Hindlimb muscle (tissue), 1 donor: ENCODE measurements at regions not wholly inside any gene's neighbourhood (a gene's known extent, or its start where the extent isn't known, plus 50 kb on each side); places are given as distances from the start of the nearest gene placed in this dataset.
"Not testable (repeated sequence)": the region's sequence is repeated elsewhere in the genome, so short reads cannot be mapped to it uniquely, and the experiment has no call there.

Experiments used
- DNase-seq: peaks from one replicate; pipeline ENCODE4 v3.0.0-alpha.2; 2013

DNA sequence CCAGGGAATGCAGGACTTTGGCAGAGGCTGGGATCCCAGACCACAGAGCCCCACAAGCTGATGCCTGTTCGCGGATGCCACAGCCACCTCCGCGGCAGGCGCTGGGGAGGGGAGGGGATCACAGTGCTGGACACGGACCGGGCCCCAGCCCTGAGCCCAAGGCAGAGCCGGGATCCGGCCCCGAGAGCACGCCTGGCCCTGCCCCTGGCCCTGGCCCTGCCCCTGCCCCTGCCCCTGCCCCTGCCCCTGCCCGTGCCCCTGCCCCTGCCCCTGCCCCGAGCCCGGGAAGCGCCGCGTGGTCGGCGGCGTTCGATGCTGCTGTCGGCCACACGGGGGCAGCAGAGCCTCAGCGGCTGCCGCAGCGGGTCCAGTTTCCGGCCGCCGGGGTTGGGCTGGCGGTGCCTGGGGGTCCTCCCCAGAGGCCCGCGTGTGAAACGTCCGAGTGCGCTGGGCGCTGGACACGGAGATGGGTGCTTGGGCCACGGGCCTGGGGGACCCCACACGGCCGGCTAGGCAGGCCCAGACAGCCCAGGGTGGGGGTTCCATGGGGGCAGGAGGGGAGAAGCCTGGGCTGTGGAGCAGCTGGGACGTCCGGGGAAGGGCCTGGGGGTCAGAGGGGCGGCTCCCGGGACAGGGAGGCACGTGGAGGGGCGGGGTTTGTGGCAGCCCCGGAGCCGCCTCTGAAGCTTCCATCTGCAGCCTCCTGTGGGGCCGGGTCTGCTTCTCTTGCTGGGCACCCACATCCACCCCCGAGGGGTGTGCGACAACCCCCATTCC lies 153.8 kb downstream of the TMEM121 start:
- not testable (repeated sequence) for DNase-seq

DNA sequence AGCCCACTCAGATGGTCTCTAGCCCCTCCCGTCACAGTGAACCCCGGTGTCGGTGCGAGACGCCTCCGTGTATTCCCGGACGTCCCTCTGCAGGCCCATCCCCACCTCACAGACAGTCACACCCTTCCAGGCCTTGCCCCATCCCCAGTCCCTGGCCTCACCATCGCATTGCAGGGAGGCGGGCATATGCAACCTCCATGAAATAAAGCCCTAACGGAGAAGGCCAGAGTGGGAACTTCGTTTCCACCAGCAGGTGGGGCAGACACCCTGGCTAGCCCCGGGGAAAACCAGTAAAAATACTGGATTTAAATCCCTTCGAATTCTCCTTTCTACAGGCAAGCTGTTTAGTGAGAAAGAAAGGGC lies 154.3 kb downstream of the TMEM121 start:
- DNase-seq = not testable (repeated sequence)

DNA sequence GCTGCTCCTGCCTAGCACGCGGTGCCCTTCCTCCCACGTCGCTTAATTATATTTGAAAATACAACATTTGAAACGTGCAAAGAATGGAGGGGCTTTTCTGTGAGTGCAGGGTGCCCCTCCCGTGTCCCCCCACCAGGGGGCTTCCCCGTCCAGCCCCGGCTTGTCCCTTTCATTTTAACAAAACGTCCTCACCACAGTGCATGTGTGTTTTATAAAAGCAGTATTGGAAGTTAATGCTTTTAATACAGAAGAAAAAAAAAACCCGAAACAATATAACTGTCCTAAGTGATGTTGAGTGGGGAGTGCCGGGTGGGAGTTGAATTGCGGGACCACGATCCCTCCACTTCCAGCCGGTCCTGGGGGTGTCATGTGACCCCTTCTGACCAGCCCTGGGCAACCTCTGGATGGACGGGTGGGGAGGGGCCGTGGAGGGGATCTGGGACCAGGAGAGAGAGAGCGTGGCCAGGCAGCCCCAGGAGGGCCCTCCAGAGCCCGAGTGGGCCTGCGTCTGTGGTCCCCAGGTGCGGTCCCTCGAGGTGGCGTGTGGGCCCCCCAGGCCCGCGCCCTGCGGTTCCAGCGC lies 155.3 kb downstream of the TMEM121 start:
- not testable (repeated sequence) for DNase-seq

DNA sequence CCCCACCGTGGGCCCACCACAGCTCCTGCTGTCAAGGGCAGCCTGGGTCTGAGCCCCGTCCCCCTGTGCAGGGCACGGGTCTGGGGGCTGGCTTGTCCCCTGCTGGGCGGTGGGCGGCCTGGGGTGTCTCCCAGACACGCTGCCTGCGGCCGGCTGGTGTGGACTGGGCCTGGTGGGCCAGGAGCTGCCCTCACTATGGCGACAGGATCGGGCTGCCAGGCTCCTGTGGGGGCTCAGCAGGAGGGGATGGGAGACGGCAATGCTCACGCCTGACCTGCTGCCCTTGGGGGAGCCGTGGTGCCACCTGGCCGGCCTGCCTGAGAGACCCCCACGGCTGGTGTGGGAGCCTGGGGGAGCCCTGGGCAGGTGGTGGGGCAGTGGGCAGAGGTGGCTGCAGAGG lies 156.1 kb downstream of the TMEM121 start:
- DNase-seq = not testable (repeated sequence)

DNA sequence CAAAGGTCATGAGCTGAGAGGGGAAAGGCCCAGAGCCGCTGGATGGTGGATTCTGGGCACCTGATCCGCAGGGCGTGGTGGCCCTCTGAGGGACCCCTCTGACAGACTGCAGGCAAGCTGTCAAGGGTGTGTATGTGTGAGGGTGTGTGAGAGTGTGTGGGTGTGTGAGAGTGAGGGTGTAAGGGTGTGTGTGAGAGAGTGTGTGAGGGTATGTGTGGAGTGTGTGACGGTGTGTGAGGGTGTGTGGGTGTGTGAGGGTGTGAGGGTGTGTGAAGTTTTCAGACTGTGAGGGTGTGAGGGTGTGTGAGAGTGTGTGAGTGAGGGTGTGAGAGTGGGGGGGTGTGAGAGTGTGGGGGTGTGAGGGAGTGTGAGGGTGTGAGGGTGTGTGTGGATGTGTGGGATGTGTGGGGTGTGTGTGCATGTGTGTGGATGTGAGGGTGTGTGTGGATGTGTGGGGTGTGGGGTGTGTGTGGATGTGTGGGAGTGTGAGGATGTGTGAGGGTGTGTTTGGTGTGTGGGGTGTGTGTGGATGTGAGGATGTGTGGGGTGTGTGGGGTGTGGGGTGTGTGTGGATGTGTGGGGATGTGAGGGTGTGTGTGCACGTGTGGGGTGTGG lies 156.7 kb downstream of the TMEM121 start:
- DNase-seq = no peak

DNA sequence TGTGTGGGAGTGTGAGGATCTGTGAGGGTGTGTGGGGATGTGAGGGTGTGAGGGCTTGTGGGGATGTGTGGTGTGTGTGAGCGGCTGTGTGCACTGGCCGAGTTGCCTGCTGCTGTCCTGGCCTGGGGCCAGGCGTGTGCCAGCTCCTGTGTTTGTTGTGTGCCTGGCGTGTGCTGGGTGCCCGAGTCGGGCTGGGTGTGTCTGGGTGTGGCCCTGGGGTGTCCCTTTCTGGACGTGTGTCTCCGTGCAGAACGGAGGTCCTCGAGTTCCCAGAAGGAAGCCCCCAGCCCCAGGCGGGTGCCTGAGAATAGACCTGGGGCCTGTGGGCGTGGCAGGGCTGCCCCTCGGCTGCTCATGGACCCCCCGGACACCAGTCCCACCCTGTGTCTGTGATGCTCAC lies 157.7 kb downstream of the TMEM121 start:
- DNase-seq = not testable (repeated sequence)

DNA sequence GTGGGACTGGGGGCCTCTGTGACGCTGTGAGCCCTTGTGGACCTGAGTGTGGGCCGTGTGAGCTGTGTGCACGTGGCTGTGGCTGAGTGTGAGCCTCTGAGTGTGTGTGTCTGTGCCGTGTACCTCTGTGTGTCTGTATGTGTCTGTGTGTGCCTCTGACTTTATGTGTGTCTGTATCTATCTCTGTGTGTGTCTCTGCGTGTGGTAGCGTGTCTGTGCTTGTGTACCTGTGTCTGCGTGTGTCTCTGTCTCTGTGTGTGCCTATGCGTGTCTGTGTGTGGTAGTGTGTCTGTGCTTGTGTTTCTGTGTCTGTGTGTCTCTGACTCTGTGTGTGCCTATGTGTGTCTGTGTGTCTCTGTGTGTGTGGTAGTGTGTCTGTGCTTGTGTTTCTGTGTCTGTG lies 158.2 kb downstream of the TMEM121 start:
- not testable (repeated sequence) for DNase-seq

DNA sequence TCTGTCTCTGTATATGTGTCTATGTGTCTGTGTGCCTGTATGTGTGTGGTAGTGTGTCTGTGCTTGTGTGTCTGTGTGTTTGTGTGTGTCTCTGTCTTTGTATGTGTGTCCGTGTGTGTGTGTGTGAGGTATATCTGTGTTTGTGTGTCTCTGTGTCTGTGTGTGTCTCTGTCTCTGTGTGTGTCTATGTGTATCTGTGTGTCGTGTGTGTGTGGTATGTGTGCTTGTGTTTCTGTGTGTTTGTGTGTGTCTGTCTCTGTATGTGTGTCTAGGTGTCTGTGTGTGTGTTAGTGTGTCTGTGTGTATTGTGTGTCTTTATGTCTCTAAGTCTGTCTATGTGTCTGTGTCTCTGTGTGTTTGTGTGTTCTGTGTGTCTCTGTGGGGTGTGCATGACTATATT lies 158.6 kb downstream of the TMEM121 start:
- DNase-seq = no peak

DNA sequence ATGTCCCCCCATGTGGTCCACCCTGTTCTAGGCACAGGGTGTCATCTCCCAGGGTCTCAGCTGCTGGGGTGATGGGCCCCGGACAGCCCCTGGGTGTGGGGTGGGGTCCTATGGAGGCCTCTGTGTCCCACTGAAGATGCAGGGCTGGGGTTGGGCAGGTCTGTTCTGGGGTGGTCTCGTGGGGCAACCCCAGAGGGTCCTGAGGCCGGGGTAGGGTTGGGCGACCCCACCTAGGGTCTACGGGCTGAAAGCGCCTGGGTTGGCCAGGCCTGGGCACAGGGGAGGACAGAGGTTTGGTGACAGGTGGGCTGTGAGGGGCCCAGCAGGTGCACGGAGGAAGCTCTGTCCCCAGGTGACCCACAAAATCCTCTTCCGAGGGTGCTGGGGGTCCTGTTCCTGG lies 159.2 kb downstream of the TMEM121 start:
- DNase-seq = not testable (repeated sequence)

DNA sequence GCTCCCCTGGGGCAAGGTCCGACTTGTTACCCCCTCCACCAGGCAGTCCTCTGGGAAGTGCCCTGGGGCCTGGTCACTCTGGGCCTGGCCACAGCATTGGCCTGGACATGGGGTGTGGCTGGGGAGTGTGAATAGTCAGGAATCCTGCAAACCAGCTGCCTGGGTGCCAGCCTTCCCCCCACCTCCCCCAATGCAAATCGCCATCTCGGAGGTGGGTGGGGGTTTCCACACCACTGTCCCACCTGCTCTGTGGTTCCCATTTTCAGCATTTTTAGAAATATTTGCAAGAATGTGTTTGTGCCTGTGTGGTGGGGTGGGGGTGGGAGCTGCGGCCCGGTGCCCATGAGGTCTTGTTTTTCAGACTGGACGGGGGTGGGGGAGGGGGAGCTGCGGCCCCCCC lies 159.7 kb downstream of the TMEM121 start:
- not testable (repeated sequence) for DNase-seq

DNA sequence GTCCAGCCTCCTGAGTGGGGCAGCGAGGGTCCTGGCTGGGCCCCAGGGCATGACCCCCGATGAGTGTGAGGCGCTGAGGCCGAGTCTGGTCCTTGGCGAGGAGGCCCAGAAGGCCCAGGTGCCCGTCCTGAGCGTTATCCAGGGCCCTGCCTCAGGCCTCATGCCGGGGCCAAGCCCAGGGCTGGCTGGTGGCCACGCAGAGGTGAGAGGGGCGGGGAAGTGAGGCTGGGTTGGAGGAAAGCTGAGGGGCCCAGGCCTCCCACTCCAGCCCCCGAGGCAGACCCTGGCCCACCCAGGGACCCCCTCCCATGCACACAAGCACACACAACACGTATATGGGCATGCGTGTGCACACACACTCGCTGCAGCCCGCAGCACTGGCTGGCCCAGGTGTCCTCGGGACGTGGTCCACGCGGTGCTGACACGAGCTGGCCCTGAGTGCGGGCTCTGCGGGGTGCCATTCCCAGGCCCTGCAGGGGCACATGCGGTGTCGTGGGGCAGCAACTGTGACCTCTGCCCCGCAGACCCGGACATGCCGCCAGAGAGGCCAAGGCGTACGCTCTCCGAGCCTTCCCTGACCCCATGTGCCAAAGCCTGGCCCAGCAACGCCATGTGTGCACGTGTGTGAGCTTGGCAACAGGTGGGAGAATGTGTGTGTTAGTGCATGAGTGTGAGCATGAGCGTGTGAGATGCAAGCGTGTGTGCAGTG lies 160.2 kb downstream of the TMEM121 start:
- DNase-seq = not testable (repeated sequence)

DNA sequence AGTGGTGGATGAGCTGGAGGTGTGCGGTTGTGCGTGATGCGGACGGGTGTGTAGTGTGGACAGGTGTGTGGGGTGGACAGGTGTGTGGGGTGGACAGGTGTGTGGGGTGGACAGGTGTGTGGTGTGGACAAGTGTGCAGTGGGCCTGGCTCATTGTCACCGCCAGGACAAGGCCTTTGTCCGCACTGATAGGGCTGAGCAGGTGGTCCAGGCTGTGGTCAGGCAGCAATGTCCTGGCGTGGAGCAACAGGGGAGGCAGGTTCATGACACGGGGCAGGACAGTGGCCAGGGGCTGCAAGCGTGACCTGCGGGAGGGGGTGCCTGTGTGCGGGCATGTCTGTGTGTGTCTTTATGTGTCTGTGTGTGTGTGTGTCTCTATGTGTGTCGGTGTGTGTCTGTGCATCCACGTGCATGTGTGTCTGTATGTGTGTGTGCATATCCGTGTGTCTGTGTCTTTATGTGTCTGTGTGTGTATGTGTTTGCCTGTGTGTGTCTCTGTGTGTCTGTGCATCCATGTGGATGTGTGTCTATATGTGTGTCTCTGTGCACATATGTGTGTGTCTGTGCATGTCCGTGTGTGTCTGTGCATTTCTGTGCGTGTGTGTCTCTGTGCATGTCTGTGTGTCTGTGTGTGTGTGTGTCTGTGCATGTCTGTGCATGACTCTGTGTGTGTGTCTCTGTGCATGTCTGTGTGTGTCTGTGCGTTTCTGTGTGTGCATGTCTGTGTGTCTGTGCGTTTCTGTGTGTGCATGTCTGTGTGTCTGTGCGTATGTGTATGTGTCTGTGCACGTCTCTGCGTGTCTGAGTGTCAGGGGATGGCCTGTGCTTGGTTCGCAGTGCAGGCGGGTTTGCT lies 161.0 kb downstream of the TMEM121 start:
- DNase-seq = not testable (repeated sequence)

DNA sequence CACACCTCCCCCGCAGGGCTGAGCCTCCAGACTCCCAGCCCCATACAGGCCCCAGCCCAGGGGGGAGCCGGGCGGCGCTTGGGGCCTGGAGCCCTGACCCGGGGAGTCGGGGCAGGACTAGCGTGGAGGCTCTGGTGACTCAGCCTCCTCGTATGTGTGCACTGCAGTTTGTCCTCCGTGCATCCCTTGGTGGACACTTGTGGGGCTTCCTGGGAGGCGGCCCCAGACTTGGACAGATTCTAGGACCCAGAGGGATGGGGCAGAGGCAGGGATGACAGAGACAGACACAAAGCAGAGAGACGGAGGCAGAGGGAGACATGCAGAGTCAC lies 161.6 kb downstream of the TMEM121 start:
- DNase-seq = not testable (repeated sequence)

DNA sequence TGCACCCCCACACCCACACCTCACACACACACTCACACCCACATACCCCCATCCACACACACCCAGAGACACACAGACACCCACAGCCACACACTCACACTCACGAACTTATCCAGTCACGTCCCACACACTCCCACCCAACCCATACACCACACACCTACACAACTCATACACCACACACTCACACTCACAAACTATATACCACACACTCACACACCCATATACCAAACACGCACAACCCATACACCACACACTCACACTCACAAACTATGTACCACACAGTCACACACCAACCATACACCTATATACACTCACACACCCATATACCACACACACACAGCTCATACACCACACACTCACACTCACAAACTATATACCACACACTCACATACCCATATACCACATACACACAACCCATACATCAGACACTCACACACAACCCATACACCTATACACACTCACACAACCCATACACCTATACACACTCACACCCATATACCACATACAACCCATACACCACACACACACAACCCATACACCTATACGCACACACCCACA lies 162.4 kb downstream of the TMEM121 start:
- DNase-seq = not testable (repeated sequence)

DNA sequence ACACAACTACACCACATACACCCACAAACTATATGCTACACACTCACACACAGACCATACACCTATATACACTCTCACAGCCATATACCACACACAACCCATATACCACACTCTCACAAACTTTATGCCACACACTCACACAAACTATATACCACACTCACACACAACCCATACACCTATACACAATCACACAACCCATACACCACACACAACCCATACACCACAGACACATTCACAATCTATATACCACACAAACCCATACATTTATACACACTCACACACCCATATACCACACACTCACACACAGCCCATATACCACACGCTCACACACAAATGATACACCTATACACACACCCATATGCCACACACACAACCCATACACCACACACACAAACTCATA lies 163.3 kb downstream of the TMEM121 start:
- DNase-seq = no peak

DNA sequence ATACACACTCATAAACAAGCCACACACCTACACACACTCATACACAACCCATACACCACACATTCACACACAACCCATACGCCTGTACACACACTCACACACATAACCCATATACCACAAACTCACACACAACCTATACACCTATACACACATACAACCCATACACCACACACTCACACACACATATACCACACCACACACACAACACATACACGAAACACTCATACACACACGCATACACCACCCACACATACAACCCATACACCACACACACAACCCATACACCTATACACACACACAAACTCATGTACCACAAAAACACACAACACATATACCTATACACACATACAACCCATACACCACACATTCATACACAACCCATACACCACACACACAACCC lies 164.3 kb downstream of the TMEM121 start:
- DNase-seq = no peak

DNA sequence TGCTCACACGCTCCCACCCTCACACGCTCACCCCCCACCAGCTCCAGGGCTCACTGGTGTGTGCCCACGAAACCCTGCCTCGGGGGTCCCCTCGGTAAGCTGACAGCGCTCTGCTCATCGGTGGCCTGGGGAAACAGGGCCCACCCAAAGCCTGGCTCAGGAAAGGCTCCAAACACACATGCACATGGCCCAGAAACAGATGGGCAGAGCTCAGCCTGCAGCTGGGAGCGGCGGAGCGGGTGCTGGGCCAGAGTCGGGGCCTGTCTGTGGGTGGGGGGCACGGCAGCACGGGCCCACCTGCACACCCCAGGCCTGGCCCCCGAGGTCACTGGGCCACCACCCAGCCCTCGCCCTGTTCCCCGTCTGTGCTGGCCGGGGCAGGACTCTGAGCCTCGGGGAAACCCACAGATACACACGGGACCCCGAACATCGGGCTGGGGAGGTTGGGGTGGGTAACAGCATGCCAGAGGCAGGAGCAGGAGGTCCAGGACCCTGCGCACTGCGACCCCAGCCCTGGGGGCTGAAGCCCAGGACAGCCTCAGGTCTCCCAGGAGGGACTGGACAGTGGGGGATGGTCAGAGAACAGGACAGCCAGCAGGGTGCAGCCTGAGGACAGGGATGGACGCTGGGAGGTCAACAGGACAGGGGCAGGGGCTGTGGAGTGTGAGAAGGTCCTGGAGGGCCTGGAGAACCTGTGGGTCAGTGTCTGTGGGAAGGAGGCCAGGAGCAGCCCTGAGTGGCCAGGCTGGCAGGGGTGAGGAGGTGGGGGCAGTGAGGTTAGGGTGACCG lies 165.1 kb downstream of the TMEM121 start:
- DNase-seq = not testable (repeated sequence)

DNA sequence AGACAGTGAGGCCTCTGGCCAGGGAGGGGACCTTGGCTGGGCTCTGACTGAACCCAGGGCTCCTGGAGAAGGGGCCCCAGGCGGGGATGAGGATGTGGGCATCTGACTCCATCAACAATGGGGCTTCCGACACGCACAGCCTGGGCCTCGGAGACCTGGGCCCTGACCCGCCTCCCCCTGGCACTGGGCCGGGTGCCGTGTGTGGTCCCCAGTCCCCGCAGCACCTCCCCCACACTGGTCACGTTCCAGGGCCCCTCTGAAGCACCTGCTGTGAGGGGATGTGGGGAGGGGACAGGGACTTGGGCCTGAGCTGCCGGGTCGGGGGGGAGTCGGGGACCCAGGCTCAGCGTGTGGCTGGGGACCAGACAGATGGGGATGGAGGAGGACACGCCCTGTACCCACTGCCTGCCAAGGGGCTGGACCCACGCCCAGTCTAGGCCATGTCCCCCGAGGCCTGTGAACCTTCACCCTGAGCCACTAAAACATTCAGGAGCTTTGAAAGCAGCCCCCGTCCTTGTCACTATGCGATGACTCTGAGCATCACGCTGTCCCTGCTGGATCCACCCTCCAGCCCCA lies 165.8 kb downstream of the TMEM121 start:
- DNase-seq = not testable (repeated sequence)

DNA sequence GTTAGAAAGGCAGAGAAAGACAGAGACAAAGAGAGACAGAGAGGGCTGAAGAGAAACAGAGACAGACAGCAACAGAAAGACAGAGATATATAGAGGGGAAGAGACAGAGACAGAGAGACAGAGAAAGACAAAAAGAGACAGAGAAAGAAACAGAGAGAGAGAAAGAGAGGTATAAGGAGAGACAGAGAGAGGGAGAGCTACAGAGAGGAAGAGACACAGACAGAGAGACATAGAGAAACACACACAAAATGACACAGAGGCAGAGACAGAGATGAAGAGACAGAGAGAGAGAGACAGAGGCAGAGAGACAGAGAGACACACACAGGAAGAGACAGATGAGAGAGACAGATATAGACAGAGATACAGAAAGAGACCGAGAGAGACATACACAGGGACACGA lies 168.6 kb downstream of the TMEM121 start:
- no peak for DNase-seq

DNA sequence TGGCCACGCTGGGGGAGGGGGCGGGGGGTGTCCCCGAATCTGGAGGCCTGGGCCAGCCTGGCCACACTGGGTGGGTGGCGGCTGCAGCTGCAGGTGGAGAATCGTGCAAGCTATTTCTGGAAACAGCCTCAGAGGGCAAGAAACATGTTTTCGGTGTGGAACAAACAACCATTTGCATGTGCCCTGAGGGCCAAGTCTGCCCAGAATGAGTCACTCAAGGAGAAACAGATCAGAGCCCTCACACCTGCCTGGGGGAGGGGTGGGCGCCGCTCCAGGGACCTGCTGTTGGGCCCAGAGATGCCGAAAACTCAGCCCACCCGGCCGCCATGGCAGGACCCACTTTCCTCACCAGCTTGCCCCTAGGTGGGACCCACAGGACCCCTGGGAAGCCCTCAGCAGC lies 170.0 kb downstream of the TMEM121 start:
- not testable (repeated sequence) for DNase-seq

DNA sequence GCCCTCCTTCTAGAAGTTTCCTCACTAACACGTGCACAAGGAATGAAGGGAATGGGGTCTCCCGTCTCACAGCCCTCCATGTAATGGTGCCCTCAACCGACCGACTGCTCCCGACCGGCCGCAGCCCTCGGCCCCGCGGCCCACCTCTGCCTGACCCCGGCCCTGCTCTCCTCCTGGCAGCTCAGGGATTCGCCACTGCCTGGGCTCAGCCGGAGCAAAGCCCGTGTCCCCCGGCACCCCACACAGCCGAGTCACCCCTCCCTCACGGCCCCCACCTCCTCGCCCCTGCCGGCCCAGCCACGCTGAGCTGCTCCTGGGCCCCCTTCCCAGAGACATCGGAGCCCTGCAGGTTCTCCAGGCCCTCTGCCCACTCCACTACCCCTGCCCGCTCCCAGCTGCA lies 171.0 kb downstream of the TMEM121 start:
- not testable (repeated sequence) for DNase-seq
